ENCODE measurements at regions not wholly inside any gene's neighbourhood (a gene's known extent, or its start where the extent isn't known, plus 50 kb on each side); places are given as distances from the start of the nearest gene placed in this dataset.

DNA sequence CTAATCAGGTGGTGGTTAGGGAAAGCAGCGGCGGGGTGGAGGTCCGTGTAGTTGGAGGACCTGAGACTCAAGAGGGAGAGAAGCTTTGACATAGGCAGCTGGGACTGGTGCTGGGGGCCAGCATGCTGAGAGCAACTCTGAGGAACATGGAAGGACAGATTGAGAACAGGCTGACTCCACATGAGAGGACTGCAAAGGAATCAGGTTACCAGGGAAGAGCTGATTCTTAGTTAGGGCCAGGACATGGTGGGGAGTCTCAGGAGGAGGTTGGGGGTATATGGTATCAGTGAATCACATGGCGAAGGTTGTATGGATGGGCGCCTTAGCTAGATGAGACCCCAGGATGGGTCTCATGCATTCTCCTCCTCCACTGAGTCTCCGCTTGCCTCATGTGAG, 264.0 kb upstream of the BOD1L1 start:
- TF ChIP-seq, protein P1, sequence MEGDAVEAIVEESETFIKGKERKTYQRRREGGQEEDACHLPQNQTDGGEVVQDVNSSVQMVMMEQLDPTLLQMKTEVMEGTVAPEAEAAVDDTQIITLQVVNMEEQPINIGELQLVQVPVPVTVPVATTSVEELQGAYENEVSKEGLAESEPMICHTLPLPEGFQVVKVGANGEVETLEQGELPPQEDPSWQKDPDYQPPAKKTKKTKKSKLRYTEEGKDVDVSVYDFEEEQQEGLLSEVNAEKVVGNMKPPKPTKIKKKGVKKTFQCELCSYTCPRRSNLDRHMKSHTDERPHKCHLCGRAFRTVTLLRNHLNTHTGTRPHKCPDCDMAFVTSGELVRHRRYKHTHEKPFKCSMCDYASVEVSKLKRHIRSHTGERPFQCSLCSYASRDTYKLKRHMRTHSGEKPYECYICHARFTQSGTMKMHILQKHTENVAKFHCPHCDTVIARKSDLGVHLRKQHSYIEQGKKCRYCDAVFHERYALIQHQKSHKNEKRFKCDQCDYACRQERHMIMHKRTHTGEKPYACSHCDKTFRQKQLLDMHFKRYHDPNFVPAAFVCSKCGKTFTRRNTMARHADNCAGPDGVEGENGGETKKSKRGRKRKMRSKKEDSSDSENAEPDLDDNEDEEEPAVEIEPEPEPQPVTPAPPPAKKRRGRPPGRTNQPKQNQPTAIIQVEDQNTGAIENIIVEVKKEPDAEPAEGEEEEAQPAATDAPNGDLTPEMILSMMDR (IDR thresholded peaks at IDR 0.05) = no peak
- TF ChIP-seq POLR2A (IDR thresholded peaks at IDR 0.05) = no peak

Measured in adrenal gland (tissue), 5 donors.